Mammary epithelial cell (primary cell): ENCODE measurements at regions not wholly inside any gene's neighbourhood (a gene's known extent, or its start where the extent isn't known, plus 50 kb on each side); places are given as distances from the start of the nearest gene placed in this dataset.

ENCODE experiments used
- CTCF ChIP-seq, 2 donors: IDR thresholded peaks in 1 of 2; conservative IDR thresholded peaks in 1 of 2; 2 replicates each; pipeline ENCODE4 v1.5.1; 2011 to 2012; ENCODE audit warnings: inconsistent platforms in 2 of 2, low read length in 2 of 2, mild to moderate bottlenecking in 2 of 2, control low read depth in 1 of 2, low read depth in 1 of 2; ENCODE audit not compliant: insufficient read depth in 1 of 2; ENCODE audit errors: extremely low read depth in 1 of 2
- EZH2 ChIP-seq: IDR thresholded peaks from 2 replicates; pipeline ENCODE4 v1.6.1; 2012; ENCODE audit warnings: low read length, inconsistent platforms, borderline replicate concordance

GRCh38 chr15:36275656-36276055 is 303.8 kb upstream of the CDIN1 start:
- TF ChIP-seq EZH2 (no peak), CTCF (conservative IDR thresholded peaks at IDR 0.05 in 1 of 2, IDR thresholded peaks at IDR 0.05 in 1 of 2; ENCODE audit: extremely low read depth in 1 of 2, insufficient read depth in 1 of 2, low read depth in 1 of 2, low read length in 2 of 2) (no peak)
